ENCODE measurements at regions not wholly inside any gene's neighbourhood (a gene's known extent, or its start where the extent isn't known, plus 50 kb on each side); places are given as distances from the start of the nearest gene placed in this dataset.

DNA sequence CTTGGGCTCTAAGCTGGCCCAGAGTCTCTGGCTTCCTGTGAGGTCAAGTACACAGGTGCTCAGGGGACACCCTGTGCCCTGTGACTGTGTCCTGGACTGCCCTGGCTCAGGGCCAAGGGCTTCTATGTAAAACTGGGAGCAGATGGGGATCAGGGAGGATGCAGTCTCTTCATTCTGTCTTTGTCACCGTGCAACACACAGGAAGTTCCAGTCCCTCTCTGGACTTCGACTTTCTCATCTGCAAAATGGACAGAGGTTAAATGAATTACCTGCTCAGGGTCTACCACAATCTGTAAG, 61.9 kb upstream of the TLE3 start:
- TF ChIP-seq EP300 (IDR thresholded peaks at IDR 0.05; ENCODE audit: borderline replicate concordance in 1 of 2, low read depth in 2 of 2, low read length in 2 of 2) (no peak), ZNF274 (IDR thresholded peaks at IDR 0.05; ENCODE audit: borderline replicate concordance, extremely low read depth, low read length) (no peak), TAF1 (IDR thresholded peaks at IDR 0.05; ENCODE audit: low read depth, low read length) (no peak), CEBPB (IDR thresholded peaks at IDR 0.05; ENCODE audit: low read depth, low read length) (no peak), CHD2 (IDR thresholded peaks at IDR 0.05; ENCODE audit: low read length) (no peak), KDM1A (IDR thresholded peaks at IDR 0.05; ENCODE audit: borderline replicate concordance, low read length) (no peak), JUN (IDR thresholded peaks at IDR 0.05; ENCODE audit: low read depth, low read length) (no peak), POLR2A (IDR thresholded peaks at IDR 0.05; ENCODE audit: control extremely low read depth in 1 of 2, low read depth in 2 of 2, low read length in 2 of 2) (no peak)
- TF ChIP-seq, protein P1, sequence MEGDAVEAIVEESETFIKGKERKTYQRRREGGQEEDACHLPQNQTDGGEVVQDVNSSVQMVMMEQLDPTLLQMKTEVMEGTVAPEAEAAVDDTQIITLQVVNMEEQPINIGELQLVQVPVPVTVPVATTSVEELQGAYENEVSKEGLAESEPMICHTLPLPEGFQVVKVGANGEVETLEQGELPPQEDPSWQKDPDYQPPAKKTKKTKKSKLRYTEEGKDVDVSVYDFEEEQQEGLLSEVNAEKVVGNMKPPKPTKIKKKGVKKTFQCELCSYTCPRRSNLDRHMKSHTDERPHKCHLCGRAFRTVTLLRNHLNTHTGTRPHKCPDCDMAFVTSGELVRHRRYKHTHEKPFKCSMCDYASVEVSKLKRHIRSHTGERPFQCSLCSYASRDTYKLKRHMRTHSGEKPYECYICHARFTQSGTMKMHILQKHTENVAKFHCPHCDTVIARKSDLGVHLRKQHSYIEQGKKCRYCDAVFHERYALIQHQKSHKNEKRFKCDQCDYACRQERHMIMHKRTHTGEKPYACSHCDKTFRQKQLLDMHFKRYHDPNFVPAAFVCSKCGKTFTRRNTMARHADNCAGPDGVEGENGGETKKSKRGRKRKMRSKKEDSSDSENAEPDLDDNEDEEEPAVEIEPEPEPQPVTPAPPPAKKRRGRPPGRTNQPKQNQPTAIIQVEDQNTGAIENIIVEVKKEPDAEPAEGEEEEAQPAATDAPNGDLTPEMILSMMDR (IDR thresholded peaks at IDR 0.05; ENCODE audit: control extremely low read depth in 1 of 3, insufficient read depth in 1 of 3, low read depth in 1 of 3, low read length in 3 of 3): no peak

All from H1 (cell line).